K562 (cell line): ENCODE measurements at regions not wholly inside any gene's neighbourhood (a gene's known extent, or its start where the extent isn't known, plus 50 kb on each side); places are given as distances from the start of the nearest gene placed in this dataset.

ENCODE experiments used
- ATAC-seq: fragments of 200-7000 bp; cut with Tn5 transposase; 3 replicates; pipeline ENCODE4 v1.9.1; 2020; ENCODE audit warnings: moderate library complexity
- BruUV-seq: library from RNA; stranded (reverse); fragments of 400-500 nt; replicated peaks from 2 replicates; lab custom pipeline; 2021; lab: Mats Ljungman, UMichigan
- CTCF ChIA-PET: fragments of 300-600 bp; formaldehyde crosslinking; extraction: SDS; loops from one replicate; lab custom pipeline; 2021; ENCODE audit warnings: low intra/inter-chr PET ratio; lab: Yijun Ruan, JAX
- POLR2A ChIA-PET: fragments of 300-600, 350-650 bp; sonication (Branson Sonifier 250); formaldehyde crosslinking; extraction: SDS; loops from one replicate; lab custom pipeline; 2021; ENCODE audit warnings: antibody characterized with exemption, inconsistent platforms; lab: Yijun Ruan, JAX
- DNase-seq, 4 experiments: peaks; one replicate each; pipeline versions ENCODE4 v3.0.0 to v3.0.0-alpha.2; 2011 to 2018; ENCODE audit warnings: low spot score in 3 of 4, mixed read lengths in 3 of 4; ENCODE audit errors: extremely low read depth in 1 of 4
- FAIRE-seq: peaks from 2 replicates; lab custom pipeline; 2011; peaks lifted over from hg19 to GRCh38; lab: Jason Lieb, UNC
- H2AFZ ChIP-seq: 2 replicates; pipeline ENCODE4 v1.6.0; 2011; ENCODE audit warnings: low read depth, low read length, control low read depth, inconsistent platforms
- H3K27ac ChIP-seq: fragments of 200-600 bp; 3 replicates; pipeline ENCODE4 v1.8.0; 2011; ENCODE audit warnings: low read depth, mild to moderate bottlenecking, control low read depth, inconsistent platforms, low read length, moderate library complexity, mixed read lengths; ENCODE audit errors: extremely low read depth
- H3K27me3 ChIP-seq, 2 experiments: fragments of 300-600 bp in 1 of 2; 2 replicates in 1 of 2; 3 replicates in 1 of 2; pipeline versions ENCODE4 v1.6.0 to v1.8.0; 2011; ENCODE audit warnings: inconsistent platforms in 2 of 2, low read length in 2 of 2, mild to moderate bottlenecking in 1 of 2, mixed read lengths in 1 of 2, moderate library complexity in 1 of 2; ENCODE audit not compliant: control insufficient read depth in 2 of 2, insufficient read depth in 2 of 2
- H3K36me3 ChIP-seq: fragments of 300-600 bp; 3 replicates; pipeline ENCODE4 v1.8.0; 2011; ENCODE audit warnings: mild to moderate bottlenecking, low read length, inconsistent platforms; ENCODE audit not compliant: control insufficient read depth, insufficient read depth
- H3K4me1 ChIP-seq, 2 experiments: fragments of 200-600 bp in 1 of 2; replicated peaks in 1 of 2; 2 replicates in 1 of 2; 3 replicates in 1 of 2; pipeline versions ENCODE4 v1.5.1 to v1.8.0; 2011; ENCODE audit warnings: inconsistent platforms in 2 of 2, low read length in 2 of 2, mild to moderate bottlenecking in 1 of 2, mixed read lengths in 1 of 2, moderate library complexity in 1 of 2; ENCODE audit not compliant: control insufficient read depth in 2 of 2, insufficient read depth in 2 of 2
- H3K4me2 ChIP-seq: 2 replicates; pipeline ENCODE4 v1.6.1; 2011; ENCODE audit warnings: low read length, control low read depth, inconsistent platforms, mixed read lengths; ENCODE audit not compliant: insufficient read depth
- H3K4me3 ChIP-seq: fragments of 200-600 bp; sonication (generic), shearing (Covaris generic); 2 replicates; pipeline ENCODE4 v1.5.1; 2016; ENCODE audit warnings: control low read depth, inconsistent platforms
- H3K79me2 ChIP-seq: fragments of 200-600 bp; 3 replicates; pipeline ENCODE4 v1.8.0; 2011; ENCODE audit warnings: low read length, inconsistent platforms; ENCODE audit not compliant: control insufficient read depth, insufficient read depth
- H3K9ac ChIP-seq, 2 experiments: 2 replicates each; pipeline versions ENCODE4 v1.6.0 to v1.6.1; 2011; ENCODE audit warnings: low read depth in 2 of 2, low read length in 2 of 2, control low read depth in 1 of 2, inconsistent platforms in 1 of 2, mild to moderate bottlenecking in 1 of 2, mixed read lengths in 1 of 2; ENCODE audit not compliant: insufficient read depth in 1 of 2
- H3K9me1 ChIP-seq: one replicate; pipeline ENCODE4 v1.6.0; 2011; ENCODE audit warnings: inconsistent platforms, mild to moderate bottlenecking, low read length, moderate library complexity; ENCODE audit not compliant: control insufficient read depth, insufficient read depth
- H3K9me3 ChIP-seq: replicated peaks from 2 replicates; pipeline ENCODE4 v1.5.1; 2011; ENCODE audit warnings: low read depth, low read length, inconsistent platforms; ENCODE audit not compliant: control insufficient read depth, insufficient read depth
- H4K20me1 ChIP-seq: replicated peaks from 2 replicates; pipeline ENCODE4 v1.6.1; 2011; ENCODE audit warnings: low read length, inconsistent platforms, mixed read lengths; ENCODE audit not compliant: control insufficient read depth, insufficient read depth
- ATF3 ChIP-seq, 2 experiments: fragments of 450-650 bp in 1 of 2; sonication (generic) in 1 of 2; formaldehyde crosslinking in 1 of 2; IDR thresholded peaks in 1 of 2; conservative IDR thresholded peaks in 1 of 2; 2 replicates each; pipeline versions ENCODE4 v1.6.1 to v1.8.1; 2016 to 2023; ENCODE audit warnings: mild to moderate bottlenecking in 2 of 2, moderate library complexity in 2 of 2, inconsistent platforms in 1 of 2, missing genetic modification reagents in 1 of 2
- CLOCK ChIP-seq: fragments of 250-450 bp; sonication (Bioruptor Pico); IDR thresholded peaks from 2 replicates; pipeline ENCODE4 v1.4.0; 2020; ENCODE audit warnings: mild to moderate bottlenecking, moderate library complexity, borderline replicate concordance
- CREM ChIP-seq: IDR thresholded peaks from 2 replicates; pipeline ENCODE4 v1.6.1; 2014; ENCODE audit warnings: antibody characterized with exemption, low read depth
- DACH1 ChIP-seq: fragments of 450-650 bp; IDR thresholded peaks from 2 replicates; pipeline ENCODE4 v1.6.1; 2018; ENCODE audit not compliant: partially characterized antibody
- ELF4 ChIP-seq: fragments of 450-650 bp; formaldehyde crosslinking; IDR thresholded peaks from 2 replicates; pipeline ENCODE4 v1.4.0; 2022; ENCODE audit warnings: missing genetic modification characterization
- HMBOX1 ChIP-seq: sonication (generic); IDR thresholded peaks from 2 replicates; pipeline ENCODE4 v1.6.1; 2016
- IFI16 ChIP-seq: fragments of 250-450 bp; sonication (Bioruptor Pico); IDR thresholded peaks from 2 replicates; pipeline ENCODE4 v2.1.2; 2022; ENCODE audit warnings: mild to moderate bottlenecking, inconsistent platforms
- MCM2 ChIP-seq: fragments of 450-650 bp; IDR thresholded peaks from 2 replicates; pipeline ENCODE4 v1.6.1; 2017; ENCODE audit warnings: low read depth, mild to moderate bottlenecking
- MEIS2 ChIP-seq: fragments of 450-650 bp; IDR thresholded peaks from 2 replicates; pipeline ENCODE4 v1.6.1; 2014; ENCODE audit warnings: mild to moderate bottlenecking; ENCODE audit not compliant: partially characterized antibody
- MXI1 ChIP-seq: IDR thresholded peaks from 2 replicates; pipeline ENCODE4 v1.6.1; 2011; ENCODE audit warnings: low read depth, mild to moderate bottlenecking, improper control_type of control experiment, low read length
- NR2C2 ChIP-seq, 2 experiments: fragments of 200-800 bp in 1 of 2; sonication (Bioruptor generic) in 1 of 2; sonication (generic) in 1 of 2; formaldehyde crosslinking in 1 of 2; IDR thresholded peaks; 2 replicates each; pipeline versions ENCODE4 v1.6.1 to v1.8.0; 2016 to 2022; ENCODE audit warnings: mild to moderate bottlenecking in 1 of 2, missing compliant biosample characterization in 1 of 2, missing genetic modification characterization in 1 of 2, missing genetic modification reagents in 1 of 2
- SMAD2 ChIP-seq: fragments of 150-350 bp; IDR thresholded peaks from 2 replicates; pipeline ENCODE4 v1.6.1; 2014; ENCODE audit warnings: low read depth, mild to moderate bottlenecking, low read length
- YY1 ChIP-seq, 3 experiments: IDR thresholded peaks; 2 replicates each; pipeline ENCODE4 v1.6.1; 2011; ENCODE audit warnings: low read length in 2 of 3, mild to moderate bottlenecking in 2 of 3, moderate library complexity in 2 of 3, borderline replicate concordance in 1 of 3, control low read depth in 1 of 3, low read depth in 1 of 3; ENCODE audit not compliant: insufficient read depth in 3 of 3, insufficient replicate concordance in 2 of 3, control insufficient read depth in 1 of 3, insufficient read length in 1 of 3; ENCODE audit errors: extremely low read depth in 1 of 3
- ZFP36 ChIP-seq: fragments of 150-350 bp; IDR thresholded peaks from 2 replicates; pipeline ENCODE4 v1.6.1; 2018; ENCODE audit warnings: low read length, low read depth; ENCODE audit not compliant: partially characterized antibody
- ZNF140 ChIP-seq: fragments of 250-450 bp; sonication (Bioruptor Pico); IDR thresholded peaks from 2 replicates; pipeline ENCODE4 v1.8.0; 2021; ENCODE audit warnings: moderate library complexity, mild to moderate bottlenecking, inconsistent platforms
- ZNF282 ChIP-seq: sonication (generic); formaldehyde crosslinking; IDR thresholded peaks from 2 replicates; pipeline ENCODE4 v1.8.1; 2023; ENCODE audit warnings: missing genetic modification reagents
- ZNF354B ChIP-seq: fragments of 250-450 bp; sonication (Bioruptor Pico); IDR thresholded peaks from 2 replicates; pipeline ENCODE4 v1.4.0; 2020
- ZNF436 ChIP-seq: fragments of 250-450, 450-650 bp; sonication (Bioruptor Pico); formaldehyde crosslinking; IDR thresholded peaks from 2 replicates; pipeline ENCODE4 v1.7.0; 2020; ENCODE audit warnings: mild to moderate bottlenecking
- WGBS: fragments of 100-300 bp; shearing (Covaris generic); methylation state at CpG from one replicate; pipeline ENCODE4 v1.1.6; 2016; ENCODE audit warnings: low coverage, mixed read lengths; ENCODE audit not compliant: insufficient coverage; ENCODE audit errors: missing lambda C conversion rate; 5-methylcytosine and 5-hydroxymethylcytosine counted together
- in situ Hi-C: fragments of 300-500 bp; cut with MboI; formaldehyde crosslinking; loops from 4 replicates; pipeline ENCODE4 v1.15.0; 2018; ENCODE audit warnings: inconsistent platforms, mixed read lengths
- intact Hi-C: fragments of 100-400 bp; cut with micrococcal nuclease; formaldehyde crosslinking; loops from 2 replicates; pipeline ENCODE4 v1.14.2; 2022

- TF ChIP-seq ZNF282 (CRISPR knock-in tag) (no peak), ZNF436 (CRISPR knock-in tag) (no peak), MCM2 (no peak), ATF3 (IDR thresholded peaks at IDR 0.05) (no peak), ATF3 (CRISPR knock-in tag; conservative IDR thresholded peaks at IDR 0.05) (no peak), IFI16 (CRISPR knock-in tag) (no peak), ZFP36 (no peak), ELF4 (no peak)
Observed at GRCh38 chr10:78928330-78928729, 140.4 kb upstream of the ZMIZ1 start (continued).

- H3K4me3 ChIP-seq: no peak overlapping the region
- intact Hi-C loops (no loop called here), in situ Hi-C loops (no loop called here)
- H3K4me1 ChIP-seq: peaks cover 4 to 10% of the 10 kb centered on the region in 2 experiments; a peak in 3 of 5 replicates
- ChIA-PET CTCF (no interaction called here), POLR2A (interaction anchor here (0.6 kb wide), 2 partner anchors 94 to 159 kb away, joined by 3 to 7 read pairs; no protein-coding TSS in a partner anchor)
- no peak overlapping the region for H3K4me2 ChIP-seq
- 0% methylated on average over 1 of the region's 1 CpG for WGBS
- DNase-seq (no peak), ATAC-seq (no peak), FAIRE-seq (no peak)
- no TSS peak for BruUV-seq
- no peaks in the 10 kb centered on the region for H3K9me1 ChIP-seq
- no peak overlapping the region for H3K27ac ChIP-seq
- no peak overlapping the region for H3K9ac ChIP-seq
- H4K20me1 ChIP-seq: peaks cover 9% of the 10 kb centered on the region
- H3K27me3 ChIP-seq: peaks cover 30 to 71% of the 10 kb centered on the region in 2 experiments
- no peaks in the 10 kb centered on the region for H3K36me3 ChIP-seq
- H2AFZ ChIP-seq: no peak overlapping the region
- no peaks in the 10 kb centered on the region for H3K79me2 ChIP-seq
- H3K9me3 ChIP-seq: no peaks in the 10 kb centered on the region
- TF ChIP-seq YY1 (IDR thresholded peaks at IDR 0.05; ENCODE audit: borderline replicate concordance in 1 of 3, control insufficient read depth in 1 of 3, extremely low read depth in 1 of 3, insufficient read depth in 3 of 3, insufficient read length in 1 of 3, insufficient replicate concordance in 2 of 3, low read depth in 1 of 3, low read length in 2 of 3) (no peak), DACH1 (no peak), SMAD2 (no peak), MXI1 (no peak), MEIS2 (no peak), ZNF354B (CRISPR knock-in tag) (no peak), HMBOX1 (no peak), ZNF140 (CRISPR knock-in tag) (no peak), CREM (no peak), NR2C2 (CRISPR knock-in tag; IDR thresholded peaks at IDR 0.05) (no peak), NR2C2 (tag; IDR thresholded peaks at IDR 0.05) (no peak), CLOCK (no peak), MCM2 (no peak)
Observed at GRCh38 chr10:78929541-78929940, 139.2 kb upstream of the ZMIZ1 start.
